H9 (cell line): ENCODE measurements at regions not wholly inside any gene's neighbourhood (a gene's known extent, or its start where the extent isn't known, plus 50 kb on each side); places are given as distances from the start of the nearest gene placed in this dataset.

Experiments
- DNase-seq: peaks from one replicate; pipeline ENCODE4 v3.0.0-alpha.2; 2017
- H2AFZ ChIP-seq: one replicate; pipeline ENCODE4 v1.6.1; 2013; ENCODE audit warnings: mild to moderate bottlenecking, low read length, control low read depth, moderate library complexity
- H2AK5ac ChIP-seq: 2 replicates; pipeline ENCODE4 v1.6.1; 2013; ENCODE audit warnings: low read length, control low read depth, mixed read lengths; ENCODE audit not compliant: insufficient read length
- H2BK120ac ChIP-seq: one replicate; pipeline ENCODE4 v1.6.1; 2013; ENCODE audit warnings: low read depth, mild to moderate bottlenecking, low read length, control low read depth, inconsistent platforms; ENCODE audit not compliant: poor library complexity, severe bottlenecking
- H2BK12ac ChIP-seq: 2 replicates; pipeline ENCODE4 v1.6.1; 2013; ENCODE audit warnings: low read length, control low read depth, mixed read lengths, low read depth; ENCODE audit not compliant: insufficient read length
- H2BK15ac ChIP-seq: 2 replicates; pipeline ENCODE4 v1.6.1; 2013; ENCODE audit warnings: low read depth, low read length, control low read depth
- H2BK20ac ChIP-seq: one replicate; pipeline ENCODE4 v1.6.1; 2013; ENCODE audit warnings: low read depth, mild to moderate bottlenecking, low read length, control low read depth, inconsistent platforms; ENCODE audit not compliant: poor library complexity, severe bottlenecking
- H2BK5ac ChIP-seq: 2 replicates; pipeline ENCODE4 v1.6.1; 2013; ENCODE audit warnings: low read length, control low read depth, mixed read lengths; ENCODE audit not compliant: insufficient read length
- H3K14ac ChIP-seq: 2 replicates; pipeline ENCODE4 v1.6.1; 2013; ENCODE audit warnings: low read length, control low read depth; ENCODE audit not compliant: insufficient read depth
- H3K18ac ChIP-seq: 2 replicates; pipeline ENCODE4 v1.6.1; 2013; ENCODE audit warnings: low read depth, mild to moderate bottlenecking, mixed read lengths, low read length, control low read depth; ENCODE audit not compliant: insufficient read length
- H3K23ac ChIP-seq: 2 replicates; pipeline ENCODE4 v1.6.1; 2013; ENCODE audit warnings: low read length, control low read depth, mixed read lengths, low read depth; ENCODE audit not compliant: insufficient read length
- H3K23me2 ChIP-seq: 2 replicates; pipeline ENCODE4 v1.6.1; 2013; ENCODE audit warnings: low read depth, mild to moderate bottlenecking, mixed read lengths, low read length, control low read depth; ENCODE audit not compliant: insufficient read length, poor library complexity, severe bottlenecking
- H3K27ac ChIP-seq: 2 replicates; pipeline ENCODE4 v1.5.1; 2013; ENCODE audit warnings: low read length, control low read depth, mixed read lengths, low read depth; ENCODE audit not compliant: insufficient read length
- H3K27me3 ChIP-seq: 2 replicates; pipeline ENCODE4 v1.6.1; 2013; ENCODE audit warnings: low read length, control low read depth, inconsistent platforms; ENCODE audit not compliant: insufficient read depth
- H3K4ac ChIP-seq: 2 replicates; pipeline ENCODE4 v1.6.1; 2013; ENCODE audit warnings: low read depth, mild to moderate bottlenecking, control low read depth, inconsistent platforms, low read length, moderate library complexity
- H3K4me1 ChIP-seq: 2 replicates; pipeline ENCODE4 v1.6.1; 2013; ENCODE audit warnings: low read length, control low read depth, inconsistent platforms; ENCODE audit not compliant: insufficient read depth
- H3K4me2 ChIP-seq: 2 replicates; pipeline ENCODE4 v1.6.1; 2013; ENCODE audit warnings: low read length, control low read depth, mixed read lengths; ENCODE audit not compliant: insufficient read length, insufficient read depth
- H3K56ac ChIP-seq: 2 replicates; pipeline ENCODE4 v1.6.1; 2013; ENCODE audit warnings: low read depth, mild to moderate bottlenecking, mixed read lengths, low read length, control low read depth; ENCODE audit not compliant: insufficient read length
- H3K79me1 ChIP-seq: 2 replicates; pipeline ENCODE4 v1.6.1; 2013; ENCODE audit warnings: low read depth, mild to moderate bottlenecking, moderate library complexity, low read length, control low read depth, inconsistent platforms; ENCODE audit not compliant: insufficient read depth, poor library complexity, severe bottlenecking
- H3K79me2 ChIP-seq: 2 replicates; pipeline ENCODE4 v1.6.1; 2013; ENCODE audit warnings: low read length, control low read depth, inconsistent platforms; ENCODE audit not compliant: insufficient read depth
- H3K9ac ChIP-seq: 2 replicates; pipeline ENCODE4 v1.6.1; 2013; ENCODE audit warnings: low read length, control low read depth, mixed read lengths; ENCODE audit not compliant: insufficient read length; ENCODE audit errors: extremely low read depth
- H3K9me3 ChIP-seq: one replicate; pipeline ENCODE4 v1.6.1; 2013; ENCODE audit warnings: low read depth, low read length, inconsistent platforms; ENCODE audit not compliant: control insufficient read depth
- H3T11ph ChIP-seq: one replicate; pipeline ENCODE4 v1.6.1; 2013; ENCODE audit warnings: mild to moderate bottlenecking, low read length, control low read depth, inconsistent platforms
- H4K20me1 ChIP-seq: one replicate; pipeline ENCODE4 v1.6.1; 2013; ENCODE audit not compliant: control insufficient read depth, insufficient read length, insufficient read depth
- H4K5ac ChIP-seq: 2 replicates; pipeline ENCODE4 v1.6.1; 2013; ENCODE audit warnings: low read depth, mild to moderate bottlenecking, mixed read lengths, low read length, control low read depth; ENCODE audit not compliant: insufficient read length
- H4K8ac ChIP-seq: replicated peaks from 2 replicates; pipeline ENCODE4 v1.6.1; 2013; ENCODE audit warnings: low read length, control low read depth, mixed read lengths, low read depth; ENCODE audit not compliant: insufficient read length
- H4K91ac ChIP-seq: 2 replicates; pipeline ENCODE4 v1.6.1; 2013; ENCODE audit warnings: low read depth, mild to moderate bottlenecking, moderate library complexity, mixed read lengths, low read length, control low read depth; ENCODE audit not compliant: insufficient read length
- H3K27ac Mint-ChIP-seq, 3 experiments: 2 replicates in 2 of 3; 3 replicates in 1 of 3; pipeline ENCODE4 v1.8.0; 2020 to 2021; ENCODE audit warnings: mixed read lengths in 3 of 3, mild to moderate bottlenecking in 1 of 3, moderate library complexity in 1 of 3
- H3K27me3 Mint-ChIP-seq: 2 replicates; pipeline ENCODE4 v1.8.0; 2021; ENCODE audit warnings: low read depth, mild to moderate bottlenecking, moderate library complexity, mixed read lengths
- H3K36me3 Mint-ChIP-seq, 3 experiments: 2 replicates in 2 of 3; 3 replicates in 1 of 3; pipeline ENCODE4 v1.8.0; 2020 to 2021; ENCODE audit warnings: low read depth in 3 of 3, mixed read lengths in 3 of 3; ENCODE audit not compliant: insufficient read depth in 1 of 3
- H3K4me1 Mint-ChIP-seq, 2 experiments: 2 replicates each; pipeline ENCODE4 v1.8.0; 2020; ENCODE audit warnings: mixed read lengths in 2 of 2
- H3K4me3 Mint-ChIP-seq, 2 experiments: 2 replicates in 1 of 2; 3 replicates in 1 of 2; pipeline ENCODE4 v1.8.0; 2020 to 2021; ENCODE audit warnings: mild to moderate bottlenecking in 2 of 2, mixed read lengths in 2 of 2, moderate library complexity in 1 of 2
- H3K9me3 Mint-ChIP-seq, 2 experiments: 2 replicates in 1 of 2; 3 replicates in 1 of 2; pipeline ENCODE4 v1.8.0; 2020; ENCODE audit warnings: mild to moderate bottlenecking in 2 of 2, mixed read lengths in 2 of 2, moderate library complexity in 1 of 2
- CTCF ChIP-seq: fragments of 200-600 bp; sonication (generic); conservative IDR thresholded peaks from 3 replicates; pipeline ENCODE4 v1.8.0; 2021; ENCODE audit warnings: antibody characterized with exemption, mild to moderate bottlenecking
- WGBS: extraction: QIAGEN DNeasy Blood & Tissue Kit; methylation state at CpG from one replicate; pipeline ENCODE4 v1.1.7; 2013; ENCODE audit warnings: missing lambda C conversion rate, low lambda C conversion rate, mixed read lengths; ENCODE audit not compliant: insufficient read length; ENCODE audit errors: extremely low coverage; 5-methylcytosine and 5-hydroxymethylcytosine counted together

- no peak overlapping the region; a peak in 1 of 5 replicates for H3K4me3 Mint-ChIP-seq
- H2AFZ ChIP-seq: no peak overlapping the region
- no peak overlapping the region for H2BK5ac ChIP-seq
- no peak for TF ChIP-seq CTCF
- no peak for DNase-seq
- no peak overlapping the region for H4K8ac ChIP-seq
- no peak overlapping the region for H3K56ac ChIP-seq
- 0 out of 7 replicates have a peak overlapping the region, but pooled peaks of 1 of the 3 experiments have one; percentile 19 for H3K27ac Mint-ChIP-seq
- no peak overlapping the region for H2BK20ac ChIP-seq
- WGBS: no CpG with 5 or more reads among the region's 7 CpGs
- no peak overlapping the region for H4K91ac ChIP-seq
- H3K27me3 Mint-ChIP-seq: peaks cover 20% of the 10 kb centered on the region
- H3K4me2 ChIP-seq: no peak overlapping the region
- H3K4ac ChIP-seq: no peak overlapping the region
- no peaks in the 10 kb centered on the region for H3K23me2 ChIP-seq
- H3K9me3 Mint-ChIP-seq: no peaks in the 10 kb centered on the region
- H3K79me2 ChIP-seq: no peaks in the 10 kb centered on the region
- H3K9ac ChIP-seq: no peak overlapping the region
- H3K27ac ChIP-seq: no peak overlapping the region
- no peak overlapping the region for H4K5ac ChIP-seq
- no peak overlapping the region; the same call in 1 of the 2 replicates for H3K14ac ChIP-seq
- no peak overlapping the region for H3K18ac ChIP-seq
- H3T11ph ChIP-seq: no peak overlapping the region
- peaks cover 5% of the 10 kb centered on the region; the same call in 1 of the 2 replicates for H3K4me1 ChIP-seq
- no peak overlapping the region for H2BK12ac ChIP-seq
- H3K36me3 Mint-ChIP-seq: no peaks in the 10 kb centered on the region
- peaks cover 25 to 54% of the 10 kb centered on the region in 2 experiments for H3K4me1 Mint-ChIP-seq
- H3K9me3 ChIP-seq: no peaks in the 10 kb centered on the region
- H3K79me1 ChIP-seq: no peaks in the 10 kb centered on the region
- peak overlapping the region; percentile 12 for H2AK5ac ChIP-seq
- no peak overlapping the region for H2BK120ac ChIP-seq
- H3K23ac ChIP-seq: no peak overlapping the region
- H3K27me3 ChIP-seq: no peaks in the 10 kb centered on the region
- no peaks in the 10 kb centered on the region for H4K20me1 ChIP-seq
- no peak overlapping the region for H2BK15ac ChIP-seq
Observed at GRCh38 chr11:19430346-19430745, 189.6 kb upstream of the E2F8 start.
